K562 (cell line): ENCODE measurements at regions not wholly inside any gene's neighbourhood (a gene's known extent, or its start where the extent isn't known, plus 50 kb on each side); places are given as distances from the start of the nearest gene placed in this dataset.

Source experiments
- ATAC-seq: fragments of 200-7000 bp; cut with Tn5 transposase; 3 replicates; pipeline ENCODE4 v1.9.1; 2020; ENCODE audit warnings: moderate library complexity
- BruUV-seq: library from RNA; stranded (reverse); fragments of 400-500 nt; replicated peaks from 2 replicates; lab custom pipeline; 2021; lab: Mats Ljungman, UMichigan
- CTCF ChIA-PET: fragments of 300-600 bp; formaldehyde crosslinking; extraction: SDS; loops from one replicate; lab custom pipeline; 2021; ENCODE audit warnings: low intra/inter-chr PET ratio; lab: Yijun Ruan, JAX
- POLR2A ChIA-PET: fragments of 300-600, 350-650 bp; sonication (Branson Sonifier 250); formaldehyde crosslinking; extraction: SDS; loops from one replicate; lab custom pipeline; 2021; ENCODE audit warnings: antibody characterized with exemption, inconsistent platforms; lab: Yijun Ruan, JAX
- DNase-seq, 4 experiments: peaks; one replicate each; pipeline versions ENCODE4 v3.0.0 to v3.0.0-alpha.2; 2011 to 2018; ENCODE audit warnings: low spot score in 3 of 4, mixed read lengths in 3 of 4; ENCODE audit errors: extremely low read depth in 1 of 4
- FAIRE-seq: peaks from 2 replicates; lab custom pipeline; 2011; peaks lifted over from hg19 to GRCh38; lab: Jason Lieb, UNC
- H2AFZ ChIP-seq: 2 replicates; pipeline ENCODE4 v1.6.0; 2011; ENCODE audit warnings: low read depth, low read length, control low read depth, inconsistent platforms
- H3K27ac ChIP-seq: fragments of 200-600 bp; 3 replicates; pipeline ENCODE4 v1.8.0; 2011; ENCODE audit warnings: low read depth, mild to moderate bottlenecking, control low read depth, inconsistent platforms, low read length, moderate library complexity, mixed read lengths; ENCODE audit errors: extremely low read depth
- H3K27me3 ChIP-seq, 2 experiments: fragments of 300-600 bp in 1 of 2; 2 replicates in 1 of 2; 3 replicates in 1 of 2; pipeline versions ENCODE4 v1.6.0 to v1.8.0; 2011; ENCODE audit warnings: inconsistent platforms in 2 of 2, low read length in 2 of 2, mild to moderate bottlenecking in 1 of 2, mixed read lengths in 1 of 2, moderate library complexity in 1 of 2; ENCODE audit not compliant: control insufficient read depth in 2 of 2, insufficient read depth in 2 of 2
- H3K36me3 ChIP-seq: fragments of 300-600 bp; 3 replicates; pipeline ENCODE4 v1.8.0; 2011; ENCODE audit warnings: mild to moderate bottlenecking, low read length, inconsistent platforms; ENCODE audit not compliant: control insufficient read depth, insufficient read depth
- H3K4me1 ChIP-seq, 2 experiments: fragments of 200-600 bp in 1 of 2; replicated peaks in 1 of 2; 2 replicates in 1 of 2; 3 replicates in 1 of 2; pipeline versions ENCODE4 v1.5.1 to v1.8.0; 2011; ENCODE audit warnings: inconsistent platforms in 2 of 2, low read length in 2 of 2, mild to moderate bottlenecking in 1 of 2, mixed read lengths in 1 of 2, moderate library complexity in 1 of 2; ENCODE audit not compliant: control insufficient read depth in 2 of 2, insufficient read depth in 2 of 2
- H3K4me2 ChIP-seq: 2 replicates; pipeline ENCODE4 v1.6.1; 2011; ENCODE audit warnings: low read length, control low read depth, inconsistent platforms, mixed read lengths; ENCODE audit not compliant: insufficient read depth
- H3K4me3 ChIP-seq: fragments of 200-600 bp; sonication (generic), shearing (Covaris generic); 2 replicates; pipeline ENCODE4 v1.5.1; 2016; ENCODE audit warnings: control low read depth, inconsistent platforms
- H3K79me2 ChIP-seq: fragments of 200-600 bp; 3 replicates; pipeline ENCODE4 v1.8.0; 2011; ENCODE audit warnings: low read length, inconsistent platforms; ENCODE audit not compliant: control insufficient read depth, insufficient read depth
- H3K9ac ChIP-seq, 2 experiments: 2 replicates each; pipeline versions ENCODE4 v1.6.0 to v1.6.1; 2011; ENCODE audit warnings: low read depth in 2 of 2, low read length in 2 of 2, control low read depth in 1 of 2, inconsistent platforms in 1 of 2, mild to moderate bottlenecking in 1 of 2, mixed read lengths in 1 of 2; ENCODE audit not compliant: insufficient read depth in 1 of 2
- H3K9me1 ChIP-seq: one replicate; pipeline ENCODE4 v1.6.0; 2011; ENCODE audit warnings: inconsistent platforms, mild to moderate bottlenecking, low read length, moderate library complexity; ENCODE audit not compliant: control insufficient read depth, insufficient read depth
- H3K9me3 ChIP-seq: replicated peaks from 2 replicates; pipeline ENCODE4 v1.5.1; 2011; ENCODE audit warnings: low read depth, low read length, inconsistent platforms; ENCODE audit not compliant: control insufficient read depth, insufficient read depth
- H4K20me1 ChIP-seq: replicated peaks from 2 replicates; pipeline ENCODE4 v1.6.1; 2011; ENCODE audit warnings: low read length, inconsistent platforms, mixed read lengths; ENCODE audit not compliant: control insufficient read depth, insufficient read depth
- ETV1 ChIP-seq: fragments of 450-650 bp; conservative IDR thresholded peaks from 2 replicates; pipeline ENCODE4 v1.6.1; 2016; ENCODE audit warnings: missing genetic modification characterization, control low read depth, low read depth, missing compliant biosample characterization
- FOXP1 ChIP-seq: sonication (generic); formaldehyde crosslinking; IDR thresholded peaks from 2 replicates; pipeline ENCODE4 v1.8.0; 2022; ENCODE audit warnings: mild to moderate bottlenecking, missing genetic modification reagents
- JUNB ChIP-seq: fragments of 450-650 bp; formaldehyde crosslinking; conservative IDR thresholded peaks from 2 replicates; pipeline ENCODE4 v1.4.0; 2020; ENCODE audit warnings: mild to moderate bottlenecking
- KAT7 ChIP-seq: sonication (generic); formaldehyde crosslinking; IDR thresholded peaks from 2 replicates; pipeline ENCODE4 v1.8.0; 2022; ENCODE audit warnings: missing genetic modification reagents, mild to moderate bottlenecking, borderline replicate concordance
- KLF1 ChIP-seq: fragments of 450-650 bp; IDR thresholded peaks from 2 replicates; pipeline ENCODE4 v1.6.1; 2016; ENCODE audit warnings: missing genetic modification characterization, missing compliant biosample characterization
- NFRKB ChIP-seq: fragments of 450-650 bp; IDR thresholded peaks from 2 replicates; pipeline ENCODE4 v1.6.1; 2016; ENCODE audit warnings: low read depth
- SMARCC2 ChIP-seq: fragments of 450-650 bp; IDR thresholded peaks from 2 replicates; pipeline ENCODE4 v1.6.1; 2017; ENCODE audit warnings: antibody characterized with exemption, moderate library complexity, mild to moderate bottlenecking, low read depth
- SRSF3 ChIP-seq: fragments of 200-400 bp; formaldehyde crosslinking; IDR thresholded peaks from 2 replicates; pipeline ENCODE4 v1.6.1; 2016; ENCODE audit warnings: mild to moderate bottlenecking, low read length, moderate library complexity; ENCODE audit not compliant: insufficient read depth
- TGIF2 ChIP-seq: sonication (generic); formaldehyde crosslinking; IDR thresholded peaks from 2 replicates; pipeline ENCODE4 v1.8.1; 2022; ENCODE audit warnings: mild to moderate bottlenecking, missing genetic modification reagents, moderate library complexity
- ZEB2 ChIP-seq: fragments of 450-650 bp; IDR thresholded peaks from 2 replicates; pipeline ENCODE4 v1.6.1; 2016
- ZNF224 ChIP-seq: sonication (generic); formaldehyde crosslinking; IDR thresholded peaks from 2 replicates; pipeline ENCODE4 v1.8.0; 2022; ENCODE audit warnings: mild to moderate bottlenecking, missing genetic modification reagents
- ZNF253 ChIP-seq: fragments of 250-450 bp; sonication (Bioruptor Pico); conservative IDR thresholded peaks from 2 replicates; pipeline ENCODE4 v1.6.1; 2021; ENCODE audit warnings: mild to moderate bottlenecking
- WGBS: fragments of 100-300 bp; shearing (Covaris generic); methylation state at CpG from one replicate; pipeline ENCODE4 v1.1.6; 2016; ENCODE audit warnings: low coverage, mixed read lengths; ENCODE audit not compliant: insufficient coverage; ENCODE audit errors: missing lambda C conversion rate; 5-methylcytosine and 5-hydroxymethylcytosine counted together
- in situ Hi-C: fragments of 300-500 bp; cut with MboI; formaldehyde crosslinking; loops from 4 replicates; pipeline ENCODE4 v1.15.0; 2018; ENCODE audit warnings: inconsistent platforms, mixed read lengths
- intact Hi-C: fragments of 100-400 bp; cut with micrococcal nuclease; formaldehyde crosslinking; loops from 2 replicates; pipeline ENCODE4 v1.14.2; 2022
- TF ChIP-seq, protein P1 (sequence below): IDR thresholded peaks from 2 replicates; pipeline ENCODE4 v1.6.1; 2014; ENCODE audit warnings: antibody characterized with exemption
- TF ChIP-seq, protein P2 (sequence below): IDR thresholded peaks from 2 replicates; pipeline ENCODE4 v1.6.1; 2011; ENCODE audit not compliant: insufficient read length; ENCODE audit errors: extremely low read depth
- TF ChIP-seq, protein P3 (sequence below): fragments of 150-350 bp; IDR thresholded peaks from 2 replicates; pipeline ENCODE4 v1.6.1; 2014; ENCODE audit warnings: low read depth, mild to moderate bottlenecking, low read length, borderline replicate concordance
- TF ChIP-seq, protein P4 (sequence below): fragments of 450-650 bp; IDR thresholded peaks from 2 replicates; pipeline ENCODE4 v1.6.1; 2014; ENCODE audit warnings: low read depth, mild to moderate bottlenecking, moderate library complexity, borderline replicate concordance

DNA sequence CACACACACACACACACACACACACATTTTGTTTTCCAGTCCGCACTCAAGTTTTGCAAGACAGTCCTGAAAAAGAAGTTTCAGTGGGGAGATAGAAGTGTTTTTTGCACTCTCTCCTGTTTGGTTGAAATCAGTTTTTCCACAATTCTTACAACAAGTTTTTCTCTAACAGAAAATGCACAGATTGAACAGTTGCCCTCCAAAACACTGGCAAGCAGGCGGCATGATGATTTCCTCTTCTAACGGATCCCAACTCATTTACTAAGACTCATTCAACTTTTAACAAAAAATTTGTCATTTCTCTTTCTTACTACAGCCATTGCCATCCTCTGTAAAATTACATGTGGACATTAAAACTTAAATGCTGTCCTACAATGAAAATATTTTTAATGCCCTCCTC is 117.6 kb upstream of the DTNA start (continued):
- TF ChIP-seq, protein P1, sequence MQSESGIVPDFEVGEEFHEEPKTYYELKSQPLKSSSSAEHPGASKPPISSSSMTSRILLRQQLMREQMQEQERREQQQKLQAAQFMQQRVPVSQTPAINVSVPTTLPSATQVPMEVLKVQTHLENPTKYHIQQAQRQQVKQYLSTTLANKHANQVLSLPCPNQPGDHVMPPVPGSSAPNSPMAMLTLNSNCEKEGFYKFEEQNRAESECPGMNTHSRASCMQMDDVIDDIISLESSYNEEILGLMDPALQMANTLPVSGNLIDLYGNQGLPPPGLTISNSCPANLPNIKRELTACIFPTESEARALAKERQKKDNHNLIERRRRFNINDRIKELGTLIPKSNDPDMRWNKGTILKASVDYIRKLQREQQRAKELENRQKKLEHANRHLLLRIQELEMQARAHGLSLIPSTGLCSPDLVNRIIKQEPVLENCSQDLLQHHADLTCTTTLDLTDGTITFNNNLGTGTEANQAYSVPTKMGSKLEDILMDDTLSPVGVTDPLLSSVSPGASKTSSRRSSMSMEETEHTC = no peak

DNA sequence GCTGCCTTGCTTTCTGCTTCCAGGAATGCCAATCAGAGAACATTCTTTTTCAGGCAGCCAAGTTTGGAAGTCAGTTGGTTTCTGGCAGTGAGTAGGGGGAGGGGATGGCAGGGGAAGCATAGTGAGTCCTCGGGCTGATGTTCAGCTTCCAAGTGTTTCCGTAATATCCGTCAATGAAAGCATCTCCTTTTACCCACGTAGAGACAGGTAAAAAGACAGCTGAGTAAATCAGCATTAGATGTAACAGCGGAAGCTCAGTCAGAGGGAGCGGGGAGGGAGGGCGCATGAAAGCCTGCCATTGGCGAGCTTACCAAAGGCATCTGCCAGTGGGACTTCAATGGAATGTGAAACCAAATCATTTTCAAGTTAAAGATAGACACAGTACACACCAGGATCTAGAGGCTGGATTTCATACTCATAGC is 117.1 kb upstream of the DTNA start:
- no peaks in the 10 kb centered on the region for H3K9me1 ChIP-seq
- DNase-seq (no peak), FAIRE-seq (no peak), ATAC-seq (no peak)
- H3K4me1 ChIP-seq = no peaks in the 10 kb centered on the region
- H3K9me3 ChIP-seq = no peaks in the 10 kb centered on the region
- no TSS peak for BruUV-seq
- no peaks in the 10 kb centered on the region for H3K36me3 ChIP-seq
- CTCF ChIA-PET = no interaction called here
- no peaks in the 10 kb centered on the region for H3K27me3 ChIP-seq
- H3K4me2 ChIP-seq = no peak overlapping the region
- intact Hi-C loops = no loop called here
- no peaks in the 10 kb centered on the region for H3K79me2 ChIP-seq
- H3K4me3 ChIP-seq = no peak overlapping the region
- whole genome bisulfite sequencing = 3% methylated on average over 8 of the region's 8 CpGs
- no peak overlapping the region for H3K27ac ChIP-seq
- H3K9ac ChIP-seq = no peak overlapping the region
- H4K20me1 ChIP-seq = no peaks in the 10 kb centered on the region
- POLR2A ChIA-PET = no interaction called here
- in situ Hi-C loops = no loop called here
- no peak overlapping the region for H2AFZ ChIP-seq
- TF ChIP-seq ZNF253 (CRISPR knock-in tag) (no peak), ZNF224 (CRISPR knock-in tag) (no peak), TGIF2 (CRISPR knock-in tag) (no peak), KAT7 (CRISPR knock-in tag) (no peak), KLF1 (tag) (no peak), NFRKB (no peak), ZEB2 (no peak), SRSF3 (no peak), ETV1 (tag) (no peak), SMARCC2 (no peak), FOXP1 (CRISPR knock-in tag) (no peak), JUNB (no peak)
- TF ChIP-seq, protein P2, sequence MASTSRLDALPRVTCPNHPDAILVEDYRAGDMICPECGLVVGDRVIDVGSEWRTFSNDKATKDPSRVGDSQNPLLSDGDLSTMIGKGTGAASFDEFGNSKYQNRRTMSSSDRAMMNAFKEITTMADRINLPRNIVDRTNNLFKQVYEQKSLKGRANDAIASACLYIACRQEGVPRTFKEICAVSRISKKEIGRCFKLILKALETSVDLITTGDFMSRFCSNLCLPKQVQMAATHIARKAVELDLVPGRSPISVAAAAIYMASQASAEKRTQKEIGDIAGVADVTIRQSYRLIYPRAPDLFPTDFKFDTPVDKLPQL = no peak
- TF ChIP-seq, protein P3, sequence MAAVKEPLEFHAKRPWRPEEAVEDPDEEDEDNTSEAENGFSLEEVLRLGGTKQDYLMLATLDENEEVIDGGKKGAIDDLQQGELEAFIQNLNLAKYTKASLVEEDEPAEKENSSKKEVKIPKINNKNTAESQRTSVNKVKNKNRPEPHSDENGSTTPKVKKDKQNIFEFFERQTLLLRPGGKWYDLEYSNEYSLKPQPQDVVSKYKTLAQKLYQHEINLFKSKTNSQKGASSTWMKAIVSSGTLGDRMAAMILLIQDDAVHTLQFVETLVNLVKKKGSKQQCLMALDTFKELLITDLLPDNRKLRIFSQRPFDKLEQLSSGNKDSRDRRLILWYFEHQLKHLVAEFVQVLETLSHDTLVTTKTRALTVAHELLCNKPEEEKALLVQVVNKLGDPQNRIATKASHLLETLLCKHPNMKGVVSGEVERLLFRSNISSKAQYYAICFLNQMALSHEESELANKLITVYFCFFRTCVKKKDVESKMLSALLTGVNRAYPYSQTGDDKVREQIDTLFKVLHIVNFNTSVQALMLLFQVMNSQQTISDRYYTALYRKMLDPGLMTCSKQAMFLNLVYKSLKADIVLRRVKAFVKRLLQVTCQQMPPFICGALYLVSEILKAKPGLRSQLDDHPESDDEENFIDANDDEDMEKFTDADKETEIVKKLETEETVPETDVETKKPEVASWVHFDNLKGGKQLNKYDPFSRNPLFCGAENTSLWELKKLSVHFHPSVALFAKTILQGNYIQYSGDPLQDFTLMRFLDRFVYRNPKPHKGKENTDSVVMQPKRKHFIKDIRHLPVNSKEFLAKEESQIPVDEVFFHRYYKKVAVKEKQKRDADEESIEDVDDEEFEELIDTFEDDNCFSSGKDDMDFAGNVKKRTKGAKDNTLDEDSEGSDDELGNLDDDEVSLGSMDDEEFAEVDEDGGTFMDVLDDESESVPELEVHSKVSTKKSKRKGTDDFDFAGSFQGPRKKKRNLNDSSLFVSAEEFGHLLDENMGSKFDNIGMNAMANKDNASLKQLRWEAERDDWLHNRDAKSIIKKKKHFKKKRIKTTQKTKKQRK = no peak
- TF ChIP-seq, protein P4, sequence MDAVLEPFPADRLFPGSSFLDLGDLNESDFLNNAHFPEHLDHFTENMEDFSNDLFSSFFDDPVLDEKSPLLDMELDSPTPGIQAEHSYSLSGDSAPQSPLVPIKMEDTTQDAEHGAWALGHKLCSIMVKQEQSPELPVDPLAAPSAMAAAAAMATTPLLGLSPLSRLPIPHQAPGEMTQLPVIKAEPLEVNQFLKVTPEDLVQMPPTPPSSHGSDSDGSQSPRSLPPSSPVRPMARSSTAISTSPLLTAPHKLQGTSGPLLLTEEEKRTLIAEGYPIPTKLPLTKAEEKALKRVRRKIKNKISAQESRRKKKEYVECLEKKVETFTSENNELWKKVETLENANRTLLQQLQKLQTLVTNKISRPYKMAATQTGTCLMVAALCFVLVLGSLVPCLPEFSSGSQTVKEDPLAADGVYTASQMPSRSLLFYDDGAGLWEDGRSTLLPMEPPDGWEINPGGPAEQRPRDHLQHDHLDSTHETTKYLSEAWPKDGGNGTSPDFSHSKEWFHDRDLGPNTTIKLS = no peak
